Panc1 (cell line): ENCODE measurements at regions not wholly inside any gene's neighbourhood (a gene's known extent, or its start where the extent isn't known, plus 50 kb on each side); places are given as distances from the start of the nearest gene placed in this dataset.

Experiments used
- ATAC-seq: fragments of 200-7000 bp; cut with Tn5 transposase; 2 replicates; pipeline ENCODE4 v1.9.1; 2020; ENCODE audit warnings: mild to moderate bottlenecking, moderate library complexity
- BruUV-seq: library from RNA; stranded (reverse); fragments of 400-500 nt; replicated peaks from 2 replicates; lab custom pipeline; 2021; lab: Mats Ljungman, UMichigan
- CTCF ChIA-PET: fragments of 300-600 bp; sonication (Branson Sonifier 250); formaldehyde crosslinking; loops from one replicate; lab custom pipeline; 2022; ENCODE audit warnings: antibody characterized with exemption; lab: Charles Lee
- POLR2A ChIA-PET: fragments of 300-600 bp; sonication (Branson Sonifier 250); formaldehyde crosslinking; loops from one replicate; lab custom pipeline; 2022; ENCODE audit warnings: antibody characterized with exemption; lab: Charles Lee
- DNase-seq: peaks from one replicate; pipeline ENCODE4 v3.0.0-alpha.2; 2010; ENCODE audit warnings: low read depth, low spot score
- H3K27ac ChIP-seq: 2 replicates; pipeline ENCODE4 v1.5.1; 2011; ENCODE audit warnings: mild to moderate bottlenecking, low read length, inconsistent platforms
- H3K27me3 ChIP-seq: fragments of 200-500 bp; sonication (Bioruptor generic); 2 replicates; pipeline ENCODE4 v1.6.0; 2014; ENCODE audit warnings: low read length, inconsistent platforms; ENCODE audit not compliant: control insufficient read depth, insufficient read depth
- H3K36me3 ChIP-seq: fragments of 200-500 bp; sonication (Bioruptor generic); 2 replicates; pipeline ENCODE4 v1.5.1; 2014; ENCODE audit warnings: inconsistent platforms, mild to moderate bottlenecking, low read length, moderate library complexity; ENCODE audit not compliant: control insufficient read depth, insufficient read depth
- H3K4me1 ChIP-seq: 2 replicates; pipeline ENCODE4 v1.5.1; 2011; ENCODE audit warnings: inconsistent platforms, mild to moderate bottlenecking, low read length, moderate library complexity; ENCODE audit not compliant: control insufficient read depth, insufficient read depth
- H3K4me3 ChIP-seq, 2 experiments: 2 replicates each; pipeline ENCODE4 v1.5.1; 2011 to 2012; ENCODE audit warnings: low read depth in 2 of 2, low read length in 2 of 2, mild to moderate bottlenecking in 2 of 2, inconsistent platforms in 1 of 2, moderate library complexity in 1 of 2
- H3K9me3 ChIP-seq: fragments of 200-500 bp; sonication (Bioruptor generic); 2 replicates; pipeline ENCODE4 v1.5.1; 2014; ENCODE audit warnings: low read depth, mild to moderate bottlenecking, inconsistent platforms, low read length, moderate library complexity; ENCODE audit not compliant: control insufficient read depth, insufficient read depth
- CTCF ChIP-seq: fragments of 450-650 bp; IDR thresholded peaks from 2 replicates; pipeline ENCODE4 v1.5.1; 2017; ENCODE audit warnings: mild to moderate bottlenecking
- POLR2AphosphoS5 ChIP-seq: IDR thresholded peaks from 2 replicates; pipeline ENCODE4 v1.6.1; 2012; ENCODE audit warnings: mild to moderate bottlenecking, low read depth, low read length, moderate library complexity
- REST ChIP-seq, 2 experiments: IDR thresholded peaks; 2 replicates each; pipeline ENCODE4 v1.6.1; 2011 to 2012; ENCODE audit warnings: low read depth in 2 of 2, control low read depth in 1 of 2, low read length in 1 of 2, mild to moderate bottlenecking in 1 of 2, moderate library complexity in 1 of 2; ENCODE audit not compliant: insufficient read depth in 1 of 2
- SIN3A ChIP-seq: IDR thresholded peaks from 2 replicates; pipeline ENCODE4 v1.6.1; 2012; ENCODE audit warnings: low read depth, mild to moderate bottlenecking, low read length, moderate library complexity, borderline replicate concordance; ENCODE audit not compliant: insufficient read depth
- TCF7L2 ChIP-seq: IDR thresholded peaks from 2 replicates; pipeline ENCODE4 v1.6.1; 2011; ENCODE audit warnings: mild to moderate bottlenecking, low read depth, low read length, inconsistent platforms
- in situ Hi-C: cut with HindIII; loops from 2 replicates; pipeline ENCODE4 v1.10.0; 2016; ENCODE audit warnings: low sequenced_read_pairs, low pct_unique_long_range_greater_than_20kb
- intact Hi-C: fragments of 100-400 bp; cut with micrococcal nuclease; formaldehyde crosslinking; loops from one replicate; pipeline ENCODE4 v1.10.0; 2022; ENCODE audit not compliant: unreplicated experiment

GRCh38 chr4:52241916-52242315 is 190.8 kb downstream of the SPATA18 start:
- BruUV-seq = no TSS peak
- in situ Hi-C loops (no loop called here), intact Hi-C loops (no loop called here)
- H3K4me1 ChIP-seq = no peaks in the 10 kb centered on the region
- H3K4me3 ChIP-seq = no peak overlapping the region
- H3K36me3 ChIP-seq = no peaks in the 10 kb centered on the region
- H3K27me3 ChIP-seq = no peaks in the 10 kb centered on the region
- ChIA-PET POLR2A (no interaction called here), CTCF (no interaction called here)
- no peak for TF ChIP-seq POLR2AphosphoS5
- no peak for TF ChIP-seq SIN3A
- TF ChIP-seq REST (IDR thresholded peaks at IDR 0.05; ENCODE audit: insufficient read depth in 1 of 2, low read depth in 2 of 2, low read length in 1 of 2) = no peak
- TF ChIP-seq TCF7L2 = no peak
- H3K9me3 ChIP-seq = no peaks in the 10 kb centered on the region
- DNase-seq (no peak), ATAC-seq (no peak)
- H3K27ac ChIP-seq = no peak overlapping the region

- BruUV-seq = no TSS peak
- no peak overlapping the region for H3K27ac ChIP-seq
- ChIA-PET POLR2A (no interaction called here), CTCF (no interaction called here)
- no peaks in the 10 kb centered on the region for H3K9me3 ChIP-seq
- H3K4me1 ChIP-seq = no peaks in the 10 kb centered on the region
- H3K36me3 ChIP-seq = no peaks in the 10 kb centered on the region
- intact Hi-C loops (no loop called here), in situ Hi-C loops (no loop called here)
- DNase-seq = no peak
- no peak for ATAC-seq
- TF ChIP-seq SIN3A (no peak), POLR2AphosphoS5 (no peak), TCF7L2 (no peak), CTCF (no peak), REST (IDR thresholded peaks at IDR 0.05; ENCODE audit: insufficient read depth in 1 of 2, low read depth in 2 of 2, low read length in 1 of 2) (no peak)
- no peaks in the 10 kb centered on the region for H3K27me3 ChIP-seq
- no peak overlapping the region for H3K4me3 ChIP-seq
These were observed 192.3 kb downstream of the SPATA18 start for GRCh38 chr4:52243367-52243766.
